Fibroblast of lung (primary cell): ENCODE measurements at regions not wholly inside any gene's neighbourhood (a gene's known extent, or its start where the extent isn't known, plus 50 kb on each side); places are given as distances from the start of the nearest gene placed in this dataset.

Experiments used
- DNase-seq, 2 donors: peaks; one replicate each; pipeline versions ENCODE4 v3.0.0 to v3.0.0-alpha.2; 2010; ENCODE audit warnings: low read depth in 2 of 2
- H2AFZ ChIP-seq: 2 replicates; pipeline ENCODE4 v1.5.1; 2012; ENCODE audit warnings: low read length, control low read depth, inconsistent platforms
- H3K27ac ChIP-seq: 2 replicates; pipeline ENCODE4 v1.5.1; 2011; ENCODE audit warnings: low read length, control low read depth; ENCODE audit not compliant: insufficient read depth
- H3K27me3 ChIP-seq: 2 replicates; pipeline ENCODE4 v1.5.1; 2011; ENCODE audit warnings: mild to moderate bottlenecking, low read length; ENCODE audit not compliant: control insufficient read depth, insufficient read depth
- H3K36me3 ChIP-seq: 2 replicates; pipeline ENCODE4 v1.5.1; 2011; ENCODE audit warnings: low read length; ENCODE audit not compliant: control insufficient read depth, insufficient read depth
- H3K4me1 ChIP-seq: 2 replicates; pipeline ENCODE4 v1.5.1; 2011; ENCODE audit warnings: low read length; ENCODE audit not compliant: control insufficient read depth, insufficient read depth; ENCODE audit errors: extremely low read depth
- H3K4me2 ChIP-seq: 2 replicates; pipeline ENCODE4 v1.5.1; 2011; ENCODE audit warnings: low read length, control low read depth; ENCODE audit not compliant: insufficient read depth; ENCODE audit errors: extremely low read depth
- H3K4me3 ChIP-seq, 4 experiments: fragments of 200-600 bp in 1 of 4; sonication (generic) in 1 of 4; replicated peaks in 1 of 4; 2 replicates each; pipeline ENCODE4 v1.5.1; 2011 to 2016; ENCODE audit warnings: low read length in 4 of 4, low read depth in 3 of 4, mild to moderate bottlenecking in 3 of 4, control low read depth in 2 of 4, inconsistent platforms in 1 of 4, mixed read lengths in 1 of 4; ENCODE audit not compliant: insufficient read depth in 1 of 4; ENCODE audit errors: control extremely low read depth in 1 of 4
- H3K79me2 ChIP-seq: 2 replicates; pipeline ENCODE4 v1.5.1; 2012; ENCODE audit warnings: mild to moderate bottlenecking, low read length, inconsistent platforms; ENCODE audit not compliant: control insufficient read depth, insufficient read depth
- H3K9ac ChIP-seq: 2 replicates; pipeline ENCODE4 v1.5.1; 2011; ENCODE audit warnings: mild to moderate bottlenecking, low read length, control low read depth; ENCODE audit not compliant: insufficient read depth
- H3K9me3 ChIP-seq: 2 replicates; pipeline ENCODE4 v1.5.1; 2012; ENCODE audit warnings: low read depth, low read length; ENCODE audit not compliant: control insufficient read depth, insufficient read depth
- H4K20me1 ChIP-seq: 2 replicates; pipeline ENCODE4 v1.5.1; 2011; ENCODE audit warnings: low read length; ENCODE audit not compliant: control insufficient read depth, insufficient read depth; ENCODE audit errors: extremely low read depth
- EZH2 ChIP-seq: IDR thresholded peaks from 2 replicates; pipeline ENCODE4 v1.5.1; 2012; ENCODE audit warnings: low read length, control low read depth, mild to moderate bottlenecking; ENCODE audit errors: missing control alignments
- TF ChIP-seq, protein P1 (sequence below), 2 donors: IDR thresholded peaks in 1 of 2; conservative IDR thresholded peaks in 1 of 2; 1 replicate in 1 of 2; 2 replicates in 1 of 2; pipeline ENCODE4 v1.5.1; 2011 to 2012; ENCODE audit warnings: low read length in 2 of 2, control low read depth in 1 of 2, inconsistent platforms in 1 of 2, low read depth in 1 of 2, mild to moderate bottlenecking in 1 of 2

DNA sequence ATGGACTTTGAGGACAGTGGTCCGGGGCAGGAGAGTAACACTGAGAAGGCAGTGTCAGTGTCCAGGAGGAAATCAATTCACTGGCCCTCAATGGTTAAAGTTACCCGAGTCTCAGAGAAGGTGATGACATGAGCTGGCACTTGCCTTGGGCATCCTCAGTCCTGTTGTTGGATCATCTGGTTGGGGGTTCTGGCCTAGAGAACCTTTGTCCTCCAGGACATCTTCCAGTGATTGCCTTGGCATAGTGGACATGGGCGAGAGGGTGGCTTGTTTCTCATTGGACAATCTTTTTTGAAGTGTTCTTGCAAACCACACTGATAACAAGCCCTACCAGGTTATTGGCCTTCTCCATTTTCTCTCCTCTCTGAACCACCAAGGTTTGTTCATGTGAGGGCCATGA, 83.4 kb upstream of the TERB2 start:
- Histone ChIP-seq H3K9ac (no peak overlapping the region), H4K20me1 (no peaks in the 10 kb centered on the region), H2AFZ (no peak overlapping the region), H3K27ac (no peak overlapping the region), H3K4me1 (no peaks in the 10 kb centered on the region), H3K27me3 (no peaks in the 10 kb centered on the region), H3K79me2 (no peaks in the 10 kb centered on the region), H3K4me2 (no peak overlapping the region), H3K36me3 (no peaks in the 10 kb centered on the region), H3K9me3 (no peaks in the 10 kb centered on the region), H3K4me3 (no peak overlapping the region)
- no peak for TF ChIP-seq EZH2
- TF ChIP-seq, protein P1, sequence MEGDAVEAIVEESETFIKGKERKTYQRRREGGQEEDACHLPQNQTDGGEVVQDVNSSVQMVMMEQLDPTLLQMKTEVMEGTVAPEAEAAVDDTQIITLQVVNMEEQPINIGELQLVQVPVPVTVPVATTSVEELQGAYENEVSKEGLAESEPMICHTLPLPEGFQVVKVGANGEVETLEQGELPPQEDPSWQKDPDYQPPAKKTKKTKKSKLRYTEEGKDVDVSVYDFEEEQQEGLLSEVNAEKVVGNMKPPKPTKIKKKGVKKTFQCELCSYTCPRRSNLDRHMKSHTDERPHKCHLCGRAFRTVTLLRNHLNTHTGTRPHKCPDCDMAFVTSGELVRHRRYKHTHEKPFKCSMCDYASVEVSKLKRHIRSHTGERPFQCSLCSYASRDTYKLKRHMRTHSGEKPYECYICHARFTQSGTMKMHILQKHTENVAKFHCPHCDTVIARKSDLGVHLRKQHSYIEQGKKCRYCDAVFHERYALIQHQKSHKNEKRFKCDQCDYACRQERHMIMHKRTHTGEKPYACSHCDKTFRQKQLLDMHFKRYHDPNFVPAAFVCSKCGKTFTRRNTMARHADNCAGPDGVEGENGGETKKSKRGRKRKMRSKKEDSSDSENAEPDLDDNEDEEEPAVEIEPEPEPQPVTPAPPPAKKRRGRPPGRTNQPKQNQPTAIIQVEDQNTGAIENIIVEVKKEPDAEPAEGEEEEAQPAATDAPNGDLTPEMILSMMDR (conservative IDR thresholded peaks at IDR 0.05 in 1 of 2, IDR thresholded peaks at IDR 0.05 in 1 of 2; ENCODE audit: low read depth in 1 of 2, low read length in 2 of 2): no peak
- no peak for DNase-seq

DNA sequence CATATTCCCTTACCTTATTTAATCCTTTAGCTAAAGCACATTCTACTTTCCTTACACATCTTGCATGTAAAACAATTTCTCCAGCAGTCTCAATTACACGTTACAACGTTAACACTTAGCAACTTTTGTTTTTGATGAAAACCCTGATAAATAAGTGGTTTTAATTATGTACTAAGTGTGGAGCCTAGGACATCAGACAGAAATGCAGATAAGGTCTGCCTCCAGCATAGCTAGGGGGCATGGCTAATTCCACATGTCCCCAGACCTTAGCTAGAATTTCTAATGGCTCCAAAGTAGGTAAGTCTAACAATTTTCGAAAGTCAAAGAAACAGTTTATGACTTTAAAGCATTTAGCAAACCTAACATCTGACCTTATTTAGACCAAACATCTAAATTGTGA, 77.4 kb upstream of the TERB2 start:
- H4K20me1 ChIP-seq: no peaks in the 10 kb centered on the region
- no peak overlapping the region for H2AFZ ChIP-seq
- no peaks in the 10 kb centered on the region for H3K36me3 ChIP-seq
- DNase-seq: no peak
- no peak overlapping the region for H3K9ac ChIP-seq
- no peak overlapping the region for H3K4me3 ChIP-seq
- H3K9me3 ChIP-seq: no peaks in the 10 kb centered on the region
- TF ChIP-seq, protein P1 (conservative IDR thresholded peaks at IDR 0.05 in 1 of 2, IDR thresholded peaks at IDR 0.05 in 1 of 2; ENCODE audit: low read depth in 1 of 2, low read length in 2 of 2): no peak
- no peaks in the 10 kb centered on the region for H3K27me3 ChIP-seq
- no peak overlapping the region for H3K27ac ChIP-seq
- no peaks in the 10 kb centered on the region for H3K79me2 ChIP-seq
- no peaks in the 10 kb centered on the region for H3K4me1 ChIP-seq
- no peak overlapping the region for H3K4me2 ChIP-seq

DNA sequence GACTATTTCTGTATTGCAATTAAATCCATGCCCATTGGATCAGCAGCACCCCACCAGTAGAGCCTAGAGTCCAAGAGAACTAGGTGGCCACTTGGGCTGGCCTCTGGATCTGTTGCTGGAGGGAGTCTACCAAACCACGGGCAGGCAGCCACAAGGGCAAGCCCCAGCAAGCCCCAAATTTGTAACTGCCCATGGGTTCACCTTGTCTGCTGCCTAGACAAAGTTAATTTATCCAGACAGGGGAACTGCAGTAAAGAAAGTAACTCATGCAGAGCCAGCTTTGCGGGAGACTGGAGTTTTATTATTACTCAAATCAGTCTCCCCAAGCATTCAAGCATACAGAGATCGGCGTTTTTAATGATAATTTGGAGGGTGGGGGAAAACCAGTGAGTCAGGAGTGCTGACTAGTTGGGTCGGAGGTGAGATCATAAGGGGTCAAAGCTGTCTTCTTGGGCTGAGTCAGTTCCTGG, 74.0 kb upstream of the TERB2 start:
- no peak overlapping the region for H3K27ac ChIP-seq
- H3K4me3 ChIP-seq: no peak overlapping the region
- no peaks in the 10 kb centered on the region for H3K36me3 ChIP-seq
- H3K9ac ChIP-seq: no peak overlapping the region
- no peak overlapping the region for H2AFZ ChIP-seq
- H3K4me1 ChIP-seq: no peaks in the 10 kb centered on the region
- no peak overlapping the region for H3K4me2 ChIP-seq
- no peaks in the 10 kb centered on the region for H3K79me2 ChIP-seq
- no peaks in the 10 kb centered on the region for H3K9me3 ChIP-seq
- TF ChIP-seq, protein P1 (conservative IDR thresholded peaks at IDR 0.05 in 1 of 2, IDR thresholded peaks at IDR 0.05 in 1 of 2; ENCODE audit: low read depth in 1 of 2, low read length in 2 of 2): no peak
- TF ChIP-seq EZH2: no peak
- no peaks in the 10 kb centered on the region for H3K27me3 ChIP-seq
- no peak for DNase-seq
- no peaks in the 10 kb centered on the region for H4K20me1 ChIP-seq
